ENCODE measurements at regions not wholly inside any gene's neighbourhood (a gene's known extent, or its start where the extent isn't known, plus 50 kb on each side); places are given as distances from the start of the nearest gene placed in this dataset.
"Not testable (repeated sequence)": the region's sequence is repeated elsewhere in the genome, so short reads cannot be mapped to it uniquely, and the experiment has no call there.

DNA sequence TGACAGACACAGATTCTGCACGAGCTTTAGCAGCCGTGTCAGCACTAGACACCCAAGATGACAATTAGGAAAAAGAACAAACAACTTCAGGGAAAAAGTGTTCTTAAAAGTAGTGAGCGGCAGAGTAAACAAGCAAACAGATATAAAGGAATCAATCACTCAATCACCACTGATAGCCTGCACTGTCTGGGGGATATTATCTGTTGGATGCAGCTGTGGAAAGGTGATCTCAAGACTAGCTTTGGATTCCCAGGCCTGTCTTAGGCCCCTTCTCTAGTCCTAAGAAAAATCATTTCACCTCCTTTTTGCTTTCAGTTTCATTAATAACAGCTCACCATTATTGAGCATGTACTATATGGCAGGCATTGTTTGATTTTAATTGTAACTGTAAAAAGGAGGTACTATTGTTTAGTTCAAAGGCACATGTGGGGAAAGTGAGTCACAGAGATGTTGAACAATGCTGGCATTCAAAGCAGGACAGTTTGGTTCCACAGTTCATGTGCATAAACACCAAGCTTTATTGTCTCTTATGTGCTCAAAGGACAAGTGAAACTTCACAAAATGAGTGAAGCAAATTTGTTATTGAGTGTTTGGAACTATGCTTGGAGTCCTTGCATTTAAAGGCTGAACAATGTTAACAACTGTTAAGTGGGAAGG, 147.3 kb upstream of the TCF4 start:
- Mint-ChIP-seq H3K27me3 (peaks cover 23% of the 10 kb centered on the region), H3K9me3 (ENCODE audit: low read depth) (no peaks in the 10 kb centered on the region), H3K36me3 (ENCODE audit: insufficient read depth) (no peaks in the 10 kb centered on the region), H3K27ac (no peak overlapping the region), H3K4me1 (ENCODE audit: low read depth) (peaks cover 3% of the 10 kb centered on the region), H3K4me3 (ENCODE audit: low read depth) (no peak overlapping the region)
- DNase-seq (ENCODE audit: low spot score, unreplicated experiment): no peak
- TF ChIP-seq, protein P1, sequence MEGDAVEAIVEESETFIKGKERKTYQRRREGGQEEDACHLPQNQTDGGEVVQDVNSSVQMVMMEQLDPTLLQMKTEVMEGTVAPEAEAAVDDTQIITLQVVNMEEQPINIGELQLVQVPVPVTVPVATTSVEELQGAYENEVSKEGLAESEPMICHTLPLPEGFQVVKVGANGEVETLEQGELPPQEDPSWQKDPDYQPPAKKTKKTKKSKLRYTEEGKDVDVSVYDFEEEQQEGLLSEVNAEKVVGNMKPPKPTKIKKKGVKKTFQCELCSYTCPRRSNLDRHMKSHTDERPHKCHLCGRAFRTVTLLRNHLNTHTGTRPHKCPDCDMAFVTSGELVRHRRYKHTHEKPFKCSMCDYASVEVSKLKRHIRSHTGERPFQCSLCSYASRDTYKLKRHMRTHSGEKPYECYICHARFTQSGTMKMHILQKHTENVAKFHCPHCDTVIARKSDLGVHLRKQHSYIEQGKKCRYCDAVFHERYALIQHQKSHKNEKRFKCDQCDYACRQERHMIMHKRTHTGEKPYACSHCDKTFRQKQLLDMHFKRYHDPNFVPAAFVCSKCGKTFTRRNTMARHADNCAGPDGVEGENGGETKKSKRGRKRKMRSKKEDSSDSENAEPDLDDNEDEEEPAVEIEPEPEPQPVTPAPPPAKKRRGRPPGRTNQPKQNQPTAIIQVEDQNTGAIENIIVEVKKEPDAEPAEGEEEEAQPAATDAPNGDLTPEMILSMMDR (IDR thresholded peaks at IDR 0.05; ENCODE audit: unreplicated experiment): no peak

DNA sequence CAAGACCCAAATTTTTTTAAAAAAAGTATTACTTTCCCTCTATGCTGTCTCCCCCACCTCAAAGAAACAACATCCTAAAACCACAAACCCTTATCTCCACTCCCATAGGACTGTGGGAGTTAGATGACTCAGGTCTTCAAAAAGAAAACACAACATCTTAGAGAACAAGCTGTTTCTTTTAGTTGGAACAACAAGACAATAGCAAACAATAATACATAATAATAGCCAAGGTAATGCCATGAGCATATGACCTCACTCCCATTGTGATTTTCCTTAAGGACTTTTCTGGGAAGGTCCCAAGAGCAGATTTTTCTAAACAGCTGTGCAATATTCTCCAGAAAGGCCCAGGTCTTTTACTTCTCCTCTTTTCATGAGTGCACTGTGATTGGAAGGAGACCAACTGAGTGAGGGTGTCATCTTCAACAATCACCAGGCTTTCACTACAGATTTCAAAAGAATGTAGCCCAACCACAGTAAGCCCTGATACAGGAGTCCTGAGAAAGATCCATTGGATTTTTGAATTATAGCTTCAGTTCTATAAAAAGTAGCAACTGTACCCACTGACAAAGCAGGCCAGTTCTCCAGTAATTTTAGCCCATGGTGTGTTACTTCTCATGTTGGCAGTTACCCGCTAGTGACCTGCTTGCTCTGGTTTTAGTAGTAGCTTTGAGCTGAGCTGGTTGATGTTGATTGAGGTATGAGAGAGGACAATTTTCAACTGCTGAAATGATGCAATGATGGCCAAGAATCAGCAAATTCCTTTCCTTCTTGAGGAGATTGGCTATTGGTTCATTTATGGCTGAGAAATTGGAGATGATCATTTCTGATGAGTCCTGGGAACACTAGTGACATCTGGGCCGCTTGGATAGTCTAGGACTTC, 144.5 kb upstream of the TCF4 start:
- H3K4me1 Mint-ChIP-seq (ENCODE audit: low read depth): peaks cover 3% of the 10 kb centered on the region
- H3K27ac Mint-ChIP-seq: no peak overlapping the region
- H3K4me3 Mint-ChIP-seq (ENCODE audit: low read depth): no peak overlapping the region
- H3K27me3 Mint-ChIP-seq: peaks cover 18% of the 10 kb centered on the region
- TF ChIP-seq, protein P1 (IDR thresholded peaks at IDR 0.05; ENCODE audit: unreplicated experiment): no peak
- no peaks in the 10 kb centered on the region for H3K36me3 Mint-ChIP-seq (ENCODE audit: insufficient read depth)
- DNase-seq (ENCODE audit: low spot score, unreplicated experiment): no peak
- no peaks in the 10 kb centered on the region for H3K9me3 Mint-ChIP-seq (ENCODE audit: low read depth)

DNA sequence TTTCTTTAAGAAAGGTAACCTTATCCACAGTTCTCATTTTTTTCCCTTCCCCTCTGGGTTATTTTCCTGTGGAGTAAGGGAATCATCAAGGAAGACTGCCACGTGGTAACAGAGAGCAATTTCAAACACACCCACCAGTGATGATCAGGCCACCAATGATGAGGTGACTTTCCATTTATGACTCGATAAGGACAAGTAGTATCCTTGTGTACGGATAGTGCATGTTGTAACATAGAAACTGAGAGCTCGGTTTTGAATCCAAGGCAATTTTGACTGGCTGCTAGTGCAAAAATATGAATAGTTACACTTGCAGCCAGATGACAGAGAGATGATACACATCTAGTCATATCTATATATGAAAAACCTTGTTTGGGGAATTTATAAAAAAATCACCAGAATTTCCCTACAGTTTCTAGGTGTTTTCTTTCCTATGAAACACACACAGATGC, 143.6 kb upstream of the TCF4 start:
- Mint-ChIP-seq H3K4me1 (ENCODE audit: low read depth) (peaks cover 3% of the 10 kb centered on the region), H3K9me3 (ENCODE audit: low read depth) (no peaks in the 10 kb centered on the region), H3K27me3 (peaks cover 16% of the 10 kb centered on the region), H3K27ac (no peak overlapping the region), H3K36me3 (ENCODE audit: insufficient read depth) (no peaks in the 10 kb centered on the region), H3K4me3 (ENCODE audit: low read depth) (no peak overlapping the region)
- TF ChIP-seq, protein P1 (IDR thresholded peaks at IDR 0.05; ENCODE audit: unreplicated experiment): no peak
- no peak for DNase-seq (ENCODE audit: low spot score, unreplicated experiment)

- peak overlapping the region; percentile 74 for H3K4me3 Mint-ChIP-seq (ENCODE audit: low read depth)
- H3K27ac Mint-ChIP-seq: peak overlapping the region; percentile 85
- H3K9me3 Mint-ChIP-seq (ENCODE audit: low read depth); H3K4me1 Mint-ChIP-seq (ENCODE audit: low read depth); H3K36me3 Mint-ChIP-seq (ENCODE audit: insufficient read depth); DNase-seq (ENCODE audit: low spot score, unreplicated experiment); H3K27me3 Mint-ChIP-seq: not testable (repeated sequence)
Observed at GRCh38 chr18:55721006-55721405, 133.0 kb upstream of the TCF4 start.

DNA sequence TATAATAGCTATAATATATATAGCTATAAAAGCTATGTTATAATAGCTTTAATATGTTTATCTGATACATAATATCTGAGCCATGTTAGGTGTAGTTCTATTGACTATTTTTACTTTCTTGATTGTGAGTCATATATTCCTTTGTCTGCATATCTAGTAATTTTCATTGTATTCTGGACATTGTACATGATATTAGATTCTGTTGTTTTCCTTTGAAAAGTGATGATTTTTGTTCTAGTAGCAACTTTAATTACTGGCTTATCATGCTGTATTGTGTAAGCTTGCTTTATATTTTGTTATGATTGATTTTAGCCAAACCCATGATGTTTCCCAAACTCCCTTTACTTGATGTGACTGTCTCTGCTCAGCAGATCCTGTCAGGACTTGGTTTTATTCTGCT, 125.7 kb upstream of the TCF4 start:
- Mint-ChIP-seq H3K27ac (no peak overlapping the region), H3K4me3 (ENCODE audit: low read depth) (no peak overlapping the region), H3K4me1 (ENCODE audit: low read depth) (no peaks in the 10 kb centered on the region), H3K36me3 (ENCODE audit: insufficient read depth) (no peaks in the 10 kb centered on the region), H3K27me3 (no peaks in the 10 kb centered on the region), H3K9me3 (ENCODE audit: low read depth) (peaks cover 24% of the 10 kb centered on the region)
- DNase-seq (ENCODE audit: low spot score, unreplicated experiment): no peak
- TF ChIP-seq, protein P1 (IDR thresholded peaks at IDR 0.05; ENCODE audit: unreplicated experiment): no peak

All from progenitor cell of endocrine pancreas (in vitro differentiated cells).